ENCODE measurements at regions not wholly inside any gene's neighbourhood (a gene's known extent, or its start where the extent isn't known, plus 50 kb on each side); places are given as distances from the start of the nearest gene placed in this dataset.

DNA sequence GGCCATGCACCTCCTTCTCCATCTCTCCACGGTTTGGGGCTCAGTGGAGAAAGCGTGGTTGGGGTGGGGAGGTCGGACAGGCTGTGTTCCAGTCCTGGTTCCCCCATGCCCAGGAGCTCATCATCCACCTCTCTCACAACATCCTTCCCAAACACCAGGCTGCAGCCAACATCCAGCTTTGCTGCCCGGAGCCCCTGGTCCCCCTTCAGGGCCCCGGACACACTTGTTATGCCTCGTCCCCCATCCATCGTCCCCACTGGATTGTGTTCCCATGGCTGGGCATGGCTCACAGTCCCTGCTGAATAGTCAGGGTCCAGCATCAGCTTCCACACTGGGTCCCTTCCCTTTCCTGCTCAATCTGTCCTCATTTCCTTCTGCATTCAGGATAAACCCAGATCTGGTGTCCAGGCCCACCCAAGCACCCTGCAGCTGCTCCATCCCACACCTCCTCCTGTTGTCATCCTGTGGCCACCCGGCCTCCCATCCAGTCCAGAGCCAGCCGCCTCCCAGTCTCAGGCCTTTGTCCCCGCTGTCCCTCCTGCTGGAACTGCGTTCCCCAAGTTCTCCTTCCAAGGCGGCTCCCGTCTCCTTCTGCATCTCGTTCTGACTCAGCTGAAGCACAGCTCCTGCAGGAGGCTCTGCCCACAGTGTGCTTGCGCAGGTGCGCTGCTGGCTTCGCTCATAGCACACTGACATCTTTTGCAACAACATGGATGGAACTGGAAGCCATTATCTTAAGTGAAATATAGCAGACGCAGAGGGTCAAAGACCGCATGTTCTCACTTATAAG lies 211.4 kb upstream of the RTL1 start:
- no peak overlapping the region for H3K4me3 ChIP-seq (ENCODE audit: low read depth, low read length)
- no peaks in the 10 kb centered on the region for H3K27me3 ChIP-seq
- DNase-seq: no peak
- no peaks in the 10 kb centered on the region for H3K36me3 ChIP-seq
- no peaks in the 10 kb centered on the region for H3K9me3 ChIP-seq
- no peak for TF ChIP-seq CTCF (IDR thresholded peaks at IDR 0.05; ENCODE audit: low read depth, low read length)
- no peaks in the 10 kb centered on the region for H3K4me1 ChIP-seq

GRCh38 chr14:101115652-101116051 lies 212.1 kb upstream of the RTL1 start:
- Histone ChIP-seq H3K36me3 (no peaks in the 10 kb centered on the region), H3K9me3 (no peaks in the 10 kb centered on the region), H3K4me3 (ENCODE audit: low read depth, low read length) (no peak overlapping the region), H3K27me3 (no peaks in the 10 kb centered on the region), H3K4me1 (no peaks in the 10 kb centered on the region)
- no peak for TF ChIP-seq CTCF (IDR thresholded peaks at IDR 0.05; ENCODE audit: low read depth, low read length)
- no peak for DNase-seq

- Histone ChIP-seq H3K36me3 (no peaks in the 10 kb centered on the region), H3K27me3 (no peaks in the 10 kb centered on the region), H3K4me1 (no peaks in the 10 kb centered on the region), H3K9me3 (no peaks in the 10 kb centered on the region), H3K4me3 (ENCODE audit: low read depth, low read length) (no peak overlapping the region)
- no peak for TF ChIP-seq CTCF (IDR thresholded peaks at IDR 0.05; ENCODE audit: low read depth, low read length)
- no peak for DNase-seq
Measured at GRCh38 chr14:101116065-101116464, 212.5 kb upstream of the RTL1 start.

- no peaks in the 10 kb centered on the region for H3K9me3 ChIP-seq
Measured at GRCh38 chr14:101116486-101117130, 213.1 kb upstream of the RTL1 start.

DNA sequence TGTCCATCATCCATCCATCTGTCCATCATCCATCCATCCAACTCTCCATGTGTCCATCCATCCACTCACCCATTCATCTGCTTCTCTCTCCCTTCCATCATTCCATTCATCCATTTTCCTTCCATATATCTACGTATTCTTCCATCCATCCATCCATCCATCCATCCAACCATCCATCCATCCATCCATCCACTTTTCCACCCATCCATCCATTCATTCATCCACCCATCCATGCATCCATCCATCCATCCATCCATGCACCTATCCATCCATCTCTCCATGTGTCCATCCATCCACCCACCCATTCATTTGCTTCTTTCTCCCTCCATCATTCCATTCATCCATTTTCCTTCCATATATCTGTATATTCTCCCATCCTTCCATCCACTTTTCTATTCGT lies 214.0 kb upstream of the RTL1 start:
- H3K36me3 ChIP-seq: no peaks in the 10 kb centered on the region
- no peak overlapping the region for H3K4me3 ChIP-seq (ENCODE audit: low read depth, low read length)
- H3K9me3 ChIP-seq: no peaks in the 10 kb centered on the region
- no peak for TF ChIP-seq CTCF (IDR thresholded peaks at IDR 0.05; ENCODE audit: low read depth, low read length)
- no peaks in the 10 kb centered on the region for H3K4me1 ChIP-seq
- DNase-seq: no peak
- H3K27me3 ChIP-seq: no peaks in the 10 kb centered on the region

More at GRCh38 chr14:101116486-101117130, 213.1 kb upstream of the RTL1 start:
- no peak for DNase-seq
- no peaks in the 10 kb centered on the region for H3K4me1 ChIP-seq
- H3K4me3 ChIP-seq (ENCODE audit: low read depth, low read length): no peak overlapping the region
- no peaks in the 10 kb centered on the region for H3K36me3 ChIP-seq
- no peak for TF ChIP-seq CTCF (IDR thresholded peaks at IDR 0.05; ENCODE audit: low read depth, low read length)
- H3K27me3 ChIP-seq: no peaks in the 10 kb centered on the region

- H3K9me3 ChIP-seq: no peaks in the 10 kb centered on the region
- H3K36me3 ChIP-seq: no peaks in the 10 kb centered on the region
- no peaks in the 10 kb centered on the region for H3K4me1 ChIP-seq
- no peak for TF ChIP-seq CTCF (IDR thresholded peaks at IDR 0.05; ENCODE audit: low read depth, low read length)
- no peak overlapping the region for H3K4me3 ChIP-seq (ENCODE audit: low read depth, low read length)
- H3K27me3 ChIP-seq: no peaks in the 10 kb centered on the region
- no peak for DNase-seq
Measured at GRCh38 chr14:101118233-101118632, 214.7 kb upstream of the RTL1 start.

All from BE2C (cell line).